Gastroesophageal sphincter (tissue), 3 donors: ENCODE measurements at regions not wholly inside any gene's neighbourhood (a gene's known extent, or its start where the extent isn't known, plus 50 kb on each side); places are given as distances from the start of the nearest gene placed in this dataset.

Experiments
- CTCF ChIP-seq, 4 experiments: fragments of 200-600 bp in 2 of 4; fragments of 450-650 bp in 2 of 4; sonication (generic) in 1 of 4; IDR thresholded peaks; one replicate each; pipeline ENCODE4 v1.5.1; 2017 to 2019; ENCODE audit warnings: antibody characterized with exemption in 4 of 4, mild to moderate bottlenecking in 2 of 4, moderate library complexity in 2 of 4
- EP300 ChIP-seq: sonication (generic); formaldehyde crosslinking; IDR thresholded peaks from one replicate; pipeline ENCODE4 v1.6.1; 2017; ENCODE audit warnings: antibody characterized with exemption, mild to moderate bottlenecking

DNA sequence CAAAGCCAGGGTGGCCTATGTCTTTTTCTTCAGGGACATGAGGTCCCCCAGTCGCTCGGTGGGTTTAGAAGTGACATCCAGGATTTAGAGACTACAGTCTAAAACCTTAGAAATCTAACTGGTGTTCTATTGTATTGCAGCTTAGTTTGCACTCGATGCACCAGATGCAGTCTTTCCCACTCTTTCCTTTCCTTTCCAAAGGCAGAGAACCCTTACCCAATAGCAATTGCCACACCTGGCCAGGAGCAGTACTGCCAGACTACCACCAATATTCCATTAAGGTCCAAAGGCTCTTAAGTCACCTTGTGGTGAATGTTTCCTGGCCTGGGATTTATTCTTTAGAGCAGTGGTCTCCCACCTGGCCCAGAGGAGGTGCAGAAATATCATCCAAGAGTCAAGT, 1068.8 kb downstream of the FAM133A start:
- TF ChIP-seq CTCF (IDR thresholded peaks at IDR 0.05) (no peak), EP300 (no peak)
